ENCODE measurements at regions not wholly inside any gene's neighbourhood (a gene's known extent, or its start where the extent isn't known, plus 50 kb on each side); places are given as distances from the start of the nearest gene placed in this dataset.

DNA sequence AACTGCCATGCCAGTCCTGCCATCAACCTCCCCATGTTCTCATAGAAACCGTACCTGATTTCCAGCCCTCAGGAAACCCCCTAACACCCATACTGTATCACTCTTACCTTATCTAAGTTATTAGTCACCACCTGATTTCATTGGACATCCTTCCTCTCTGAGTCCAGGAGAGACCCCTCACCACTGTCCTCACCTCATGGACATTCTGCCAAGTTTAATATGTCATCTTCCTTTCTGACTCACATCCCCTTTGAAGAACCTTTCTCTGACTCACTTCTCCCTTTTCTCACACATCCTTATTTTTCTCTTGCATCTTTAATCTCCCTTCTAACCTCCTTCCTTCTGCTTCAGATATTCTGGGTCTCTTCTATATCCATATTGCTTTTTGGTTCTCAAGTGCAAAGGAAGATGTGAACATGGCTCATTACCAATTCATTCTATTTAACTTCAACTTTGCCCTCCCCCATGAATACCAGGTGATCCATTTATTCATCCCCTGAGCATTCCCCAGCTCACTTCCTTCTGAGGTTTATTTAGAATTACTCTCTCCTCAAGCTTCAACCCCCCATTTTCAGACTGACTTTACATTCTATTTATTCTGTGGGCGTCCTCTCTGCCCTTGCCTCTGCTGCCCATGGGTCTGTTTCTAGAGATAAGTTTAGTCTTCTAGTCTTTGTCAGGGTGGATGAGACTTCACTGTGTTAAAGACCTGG is 206.8 kb upstream of the ESRRG start:
- DNase-seq (ENCODE audit: low spot score) (no peak), ATAC-seq (ENCODE audit: low FRiP score) (no peak)
- TF ChIP-seq, protein P1, sequence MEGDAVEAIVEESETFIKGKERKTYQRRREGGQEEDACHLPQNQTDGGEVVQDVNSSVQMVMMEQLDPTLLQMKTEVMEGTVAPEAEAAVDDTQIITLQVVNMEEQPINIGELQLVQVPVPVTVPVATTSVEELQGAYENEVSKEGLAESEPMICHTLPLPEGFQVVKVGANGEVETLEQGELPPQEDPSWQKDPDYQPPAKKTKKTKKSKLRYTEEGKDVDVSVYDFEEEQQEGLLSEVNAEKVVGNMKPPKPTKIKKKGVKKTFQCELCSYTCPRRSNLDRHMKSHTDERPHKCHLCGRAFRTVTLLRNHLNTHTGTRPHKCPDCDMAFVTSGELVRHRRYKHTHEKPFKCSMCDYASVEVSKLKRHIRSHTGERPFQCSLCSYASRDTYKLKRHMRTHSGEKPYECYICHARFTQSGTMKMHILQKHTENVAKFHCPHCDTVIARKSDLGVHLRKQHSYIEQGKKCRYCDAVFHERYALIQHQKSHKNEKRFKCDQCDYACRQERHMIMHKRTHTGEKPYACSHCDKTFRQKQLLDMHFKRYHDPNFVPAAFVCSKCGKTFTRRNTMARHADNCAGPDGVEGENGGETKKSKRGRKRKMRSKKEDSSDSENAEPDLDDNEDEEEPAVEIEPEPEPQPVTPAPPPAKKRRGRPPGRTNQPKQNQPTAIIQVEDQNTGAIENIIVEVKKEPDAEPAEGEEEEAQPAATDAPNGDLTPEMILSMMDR (IDR thresholded peaks at IDR 0.05), result no peak

DNA sequence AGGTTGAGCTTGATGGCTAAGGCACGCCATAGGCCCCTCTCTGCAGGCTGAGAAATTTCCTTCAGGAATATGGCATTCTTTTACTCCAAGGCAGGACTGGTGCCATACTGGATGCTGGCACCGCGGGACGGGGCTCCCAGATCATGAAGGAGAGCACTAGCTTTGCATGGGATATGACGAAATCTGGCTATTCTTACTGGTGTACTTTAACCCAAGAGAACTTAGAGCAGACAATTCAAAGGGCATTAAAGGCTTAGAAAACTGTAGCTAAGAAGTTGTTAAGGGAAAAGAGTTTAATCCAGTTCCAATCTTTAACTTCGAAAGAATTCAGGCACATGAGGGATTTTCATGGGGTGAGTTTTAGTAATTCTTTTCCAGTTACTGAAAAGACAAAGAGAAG is 204.4 kb upstream of the ESRRG start:
- DNase-seq (ENCODE audit: low spot score) (no peak), ATAC-seq (ENCODE audit: low FRiP score) (no peak)
- TF ChIP-seq, protein P1 (IDR thresholded peaks at IDR 0.05), result no peak

DNA sequence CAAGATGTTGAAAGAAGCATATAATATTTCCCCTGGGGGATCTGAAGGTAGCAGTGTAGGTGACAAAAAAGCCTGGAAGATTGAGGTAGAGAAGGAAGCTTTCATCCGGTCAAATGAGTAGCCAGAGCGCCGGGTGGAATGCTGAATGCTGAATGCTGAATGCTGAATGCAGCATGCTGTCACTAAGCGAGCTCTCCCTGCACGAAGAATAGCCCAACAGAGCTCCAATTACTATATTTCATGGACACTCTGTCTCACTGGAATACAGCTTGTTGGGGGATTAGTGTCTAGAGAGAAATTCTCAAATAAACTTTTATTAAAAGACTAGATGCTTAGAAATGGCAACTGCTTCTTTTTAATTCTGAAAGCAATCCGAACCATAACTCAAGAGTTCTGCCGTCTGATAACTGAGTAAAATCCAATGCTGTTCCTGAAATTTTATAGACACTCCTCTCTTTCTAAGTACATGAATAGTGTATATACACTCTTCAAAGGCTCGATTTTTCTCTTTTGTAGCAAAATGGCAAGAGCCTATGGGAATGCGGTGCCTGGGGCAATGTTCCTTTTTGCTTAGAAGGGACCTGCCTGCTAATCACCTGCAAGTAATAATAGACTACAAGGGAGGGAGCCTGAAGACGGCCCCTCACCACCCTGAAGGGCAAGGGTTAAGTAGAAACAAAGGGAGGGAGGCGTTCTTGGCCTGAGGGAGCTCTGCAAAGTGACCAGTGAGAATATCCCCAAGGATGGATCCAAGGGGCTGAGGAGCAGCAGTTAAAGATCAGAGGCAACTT is 203.7 kb upstream of the ESRRG start:
- TF ChIP-seq, protein P1 (IDR thresholded peaks at IDR 0.05), result no peak
- ATAC-seq (ENCODE audit: low FRiP score) (no peak), DNase-seq (ENCODE audit: low spot score) (no peak)

DNA sequence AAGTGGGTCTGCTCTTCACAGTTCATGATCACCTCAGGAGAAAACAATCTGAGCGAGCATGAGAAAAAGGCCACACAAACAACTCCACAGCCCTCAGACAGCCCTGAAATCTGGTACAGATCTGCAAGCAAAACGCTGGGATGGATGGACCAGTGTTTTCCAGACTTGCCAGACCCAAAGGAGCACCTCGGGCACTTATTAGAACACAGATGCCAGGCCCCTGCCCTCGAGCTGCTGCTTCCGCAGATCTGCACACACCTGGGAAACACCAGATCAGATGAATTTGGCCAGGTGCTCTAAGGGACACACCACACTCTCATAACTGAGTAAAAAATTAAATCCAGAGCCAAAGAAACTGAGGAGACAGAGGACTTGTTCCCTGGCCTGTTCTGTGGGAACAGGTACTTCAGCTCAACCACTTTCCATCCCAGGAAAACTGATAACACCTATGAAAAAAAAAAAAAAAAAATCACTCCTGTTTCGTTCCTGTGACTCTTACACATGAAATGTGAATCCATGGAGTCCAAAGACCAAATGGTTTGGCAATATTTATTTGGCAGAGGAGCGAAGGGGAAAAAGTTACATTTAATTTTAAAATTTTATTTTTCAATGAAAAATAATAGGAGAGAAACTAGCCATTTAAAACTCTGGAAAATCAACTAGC is 202.9 kb upstream of the ESRRG start:
- no peak for ATAC-seq (ENCODE audit: low FRiP score)
- TF ChIP-seq, protein P1 (IDR thresholded peaks at IDR 0.05), result no peak
- no peak for DNase-seq (ENCODE audit: low spot score)

DNA sequence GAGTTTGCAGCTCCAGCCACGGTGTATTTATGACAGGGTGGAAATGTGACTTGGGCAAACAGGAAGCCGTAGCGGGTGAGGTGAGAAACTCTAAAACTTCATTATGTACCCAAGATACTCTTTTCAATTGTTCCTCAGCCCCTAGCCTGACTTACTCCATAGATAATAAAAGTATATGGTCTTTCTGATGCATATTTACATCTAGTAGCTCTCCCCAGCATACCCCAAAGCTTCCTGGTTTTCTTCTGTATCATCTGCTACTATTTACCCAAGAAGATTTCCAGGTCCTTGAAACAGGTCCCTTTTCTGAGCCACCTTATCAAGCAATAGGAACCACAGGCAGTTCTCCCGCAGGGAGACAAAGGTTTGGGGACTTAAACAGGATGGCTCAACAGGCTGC is 201.5 kb upstream of the ESRRG start:
- DNase-seq (ENCODE audit: low spot score) (no peak), ATAC-seq (ENCODE audit: low FRiP score) (no peak)
- TF ChIP-seq, protein P1 (IDR thresholded peaks at IDR 0.05), result no peak

DNA sequence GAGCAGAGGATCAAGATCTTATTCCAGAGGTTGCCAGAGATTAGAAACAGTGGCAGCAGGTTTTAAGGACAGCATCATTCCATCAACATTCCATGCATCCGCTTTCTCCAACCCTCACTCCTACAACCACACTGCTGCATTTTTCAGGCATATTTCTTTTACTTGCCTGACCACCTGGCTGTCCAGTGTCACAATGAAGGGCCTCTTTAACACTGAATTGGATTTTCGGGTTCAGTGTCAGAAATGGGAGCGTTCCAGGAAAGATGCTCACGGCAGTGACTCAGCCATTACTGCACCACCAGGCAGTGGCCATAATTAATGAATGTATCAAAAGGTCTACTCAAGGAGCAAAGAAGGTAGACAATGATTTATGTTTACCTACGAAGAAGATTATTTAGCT is 200.4 kb upstream of the ESRRG start:
- TF ChIP-seq, protein P1 (IDR thresholded peaks at IDR 0.05), result no peak
- no peak for DNase-seq (ENCODE audit: low spot score)
- no peak for ATAC-seq (ENCODE audit: low FRiP score)

All from omental fat pad (tissue), 3 donors.